WTC11 (cell line): ENCODE measurements at regions not wholly inside any gene's neighbourhood (a gene's known extent, or its start where the extent isn't known, plus 50 kb on each side); places are given as distances from the start of the nearest gene placed in this dataset.

Experiments used
- ATAC-seq: fragments of 200-7000 bp; cut with Tn5 transposase; 2 replicates; pipeline ENCODE4 v1.10.0; 2021; ENCODE audit warnings: mild to moderate bottlenecking, moderate library complexity
- CTCF ChIA-PET: fragments of 300-600 bp; sonication (Branson Sonifier 250); formaldehyde crosslinking; loops from one replicate; lab custom pipeline; 2021; ENCODE audit warnings: antibody characterized with exemption; lab: Charles Lee
- POLR2A ChIA-PET: fragments of 350-600 bp; sonication (Branson Sonifier 250); formaldehyde crosslinking; loops from one replicate; lab custom pipeline; 2021; ENCODE audit warnings: antibody characterized with exemption; lab: Charles Lee
- DNase-seq: peaks from one replicate; pipeline ENCODE4 v3.0.0; 2021; ENCODE audit warnings: low spot score
- H3K27ac Mint-ChIP-seq: 2 replicates; pipeline ENCODE4 v1.8.0; 2021; ENCODE audit warnings: mixed read lengths
- H3K27me3 Mint-ChIP-seq: 2 replicates; pipeline ENCODE4 v1.8.0; 2021; ENCODE audit warnings: low read depth, mild to moderate bottlenecking, moderate library complexity, mixed read lengths
- H3K36me3 Mint-ChIP-seq: 2 replicates; pipeline ENCODE4 v1.8.0; 2021; ENCODE audit warnings: mixed read lengths
- H3K4me1 Mint-ChIP-seq: 2 replicates; pipeline ENCODE4 v1.8.0; 2022; ENCODE audit warnings: mixed read lengths
- H3K4me3 Mint-ChIP-seq: 2 replicates; pipeline ENCODE4 v1.8.0; 2021; ENCODE audit warnings: mild to moderate bottlenecking, moderate library complexity, mixed read lengths
- H3K9me3 Mint-ChIP-seq: 2 replicates; pipeline ENCODE4 v1.8.0; 2021; ENCODE audit warnings: mixed read lengths
- ATF1 ChIP-seq: sonication (generic); formaldehyde crosslinking; IDR thresholded peaks from 2 replicates; pipeline ENCODE4 v1.8.1; 2023; ENCODE audit warnings: mild to moderate bottlenecking, moderate library complexity, missing genetic modification reagents
- EMX1 ChIP-seq: fragments of 250-450 bp; sonication (Bioruptor Pico); IDR thresholded peaks from 2 replicates; pipeline ENCODE4 v1.8.0; 2021; ENCODE audit warnings: mild to moderate bottlenecking
- FOXP1 ChIP-seq: sonication (generic); formaldehyde crosslinking; IDR thresholded peaks from 2 replicates; pipeline ENCODE4 v1.8.0; 2022; ENCODE audit warnings: missing genetic modification reagents, mild to moderate bottlenecking, moderate library complexity, borderline replicate concordance
- JAZF1 ChIP-seq: fragments of 250-450 bp; sonication (Bioruptor Pico); IDR thresholded peaks from 2 replicates; pipeline ENCODE4 v1.9.0; 2021; ENCODE audit warnings: moderate library complexity, mild to moderate bottlenecking, inconsistent platforms
- NFATC4 ChIP-seq: fragments of 250-450 bp; sonication (Bioruptor Pico); IDR thresholded peaks from 2 replicates; pipeline ENCODE4 v1.9.0; 2021; ENCODE audit warnings: mild to moderate bottlenecking
- NR3C1 ChIP-seq: sonication (generic); formaldehyde crosslinking; conservative IDR thresholded peaks from 2 replicates; pipeline ENCODE4 v1.8.1; 2023; ENCODE audit warnings: low read depth, mild to moderate bottlenecking, missing genetic modification reagents
- ZNF232 ChIP-seq: sonication (generic); formaldehyde crosslinking; IDR thresholded peaks from 2 replicates; pipeline ENCODE4 v1.8.0; 2022; ENCODE audit warnings: mild to moderate bottlenecking, missing genetic modification reagents
- TF ChIP-seq, protein P1 (sequence below): sonication (generic); formaldehyde crosslinking; IDR thresholded peaks from 2 replicates; pipeline ENCODE4 v1.8.0; 2022; ENCODE audit warnings: mild to moderate bottlenecking, missing genetic modification reagents
- TF ChIP-seq, protein P2 (sequence below): sonication (generic); formaldehyde crosslinking; IDR thresholded peaks from 2 replicates; pipeline ENCODE4 v1.8.1; 2022; ENCODE audit warnings: low read depth, mild to moderate bottlenecking, moderate library complexity, missing genetic modification reagents, borderline replicate concordance
- TF ChIP-seq, protein P3 (sequence below): sonication (generic); formaldehyde crosslinking; IDR thresholded peaks from 2 replicates; pipeline ENCODE4 v1.8.1; 2023; ENCODE audit warnings: mild to moderate bottlenecking, missing genetic modification reagents, borderline replicate concordance
- TF ChIP-seq, protein P4 (sequence below): fragments of 200-600 bp; IDR thresholded peaks from 2 replicates; pipeline ENCODE4 v1.8.0; 2022; ENCODE audit warnings: antibody characterized with exemption

DNA sequence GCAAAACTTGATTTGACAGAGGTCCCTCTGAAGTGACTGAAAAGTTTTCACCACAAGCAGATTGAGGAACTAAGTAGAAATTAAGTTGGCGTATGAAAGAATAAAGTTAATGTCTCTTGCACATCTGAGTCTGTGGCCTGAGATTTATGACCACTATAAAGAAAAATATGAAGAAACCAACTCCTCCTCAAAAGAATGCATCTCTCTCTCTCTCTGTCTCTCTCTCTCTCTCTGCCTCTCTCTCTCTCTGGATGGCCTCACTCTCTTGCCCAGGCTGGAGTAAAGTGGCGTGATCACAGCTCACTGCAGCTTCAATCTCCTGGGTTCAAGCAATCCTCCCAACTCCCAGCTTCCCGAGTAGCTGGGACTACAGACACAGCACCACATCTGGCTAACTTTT is 55.2 kb downstream of the RPL22L1 start:
- POLR2A ChIA-PET: no interaction called here
- H3K4me1 Mint-ChIP-seq: peaks cover 81% of the 10 kb centered on the region

DNA sequence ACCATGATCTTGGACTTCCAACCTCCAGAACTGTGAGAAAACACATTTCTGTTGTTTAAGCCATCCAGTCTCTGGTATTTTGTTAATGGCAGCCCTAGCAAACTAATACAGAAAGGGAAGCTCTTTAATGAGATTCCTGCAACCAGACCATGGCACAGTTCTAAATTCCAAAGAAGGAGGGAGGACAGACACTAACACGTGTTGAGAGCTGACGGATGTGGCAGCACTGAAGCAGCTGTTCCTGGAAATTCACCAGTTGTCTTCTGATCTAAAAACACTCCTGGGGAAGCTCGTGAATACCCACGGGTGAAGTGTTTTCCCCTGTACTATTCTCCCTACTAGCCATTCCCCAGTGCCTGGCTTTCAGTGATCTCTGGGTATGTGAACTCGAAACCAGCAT is 56.7 kb downstream of the RPL22L1 start:
- no peak for TF ChIP-seq JAZF1 (CRISPR knock-in tag)
- TF ChIP-seq, all 79 proteins: peak for 0
- DNase-seq (no peak), ATAC-seq (no peak)
- POLR2A ChIA-PET: no interaction called here
- peaks cover 11% of the 10 kb centered on the region for H3K27me3 Mint-ChIP-seq
- no peak overlapping the region for H3K27ac Mint-ChIP-seq
- H3K9me3 Mint-ChIP-seq: peaks cover 1% of the 10 kb centered on the region; the same call in 1 of the 2 replicates
- H3K4me1 Mint-ChIP-seq: peaks cover 72% of the 10 kb centered on the region
- CTCF ChIA-PET: interaction anchor here (1.0 to 7.2 kb wide), 7 partner anchors 16 to 401 kb away, joined by 3 to 138 read pairs (median 12); partner anchors contain the start of gene SLC7A14
- peaks cover under 1% of the 10 kb centered on the region; the same call in 1 of the 2 replicates for H3K36me3 Mint-ChIP-seq
- H3K4me3 Mint-ChIP-seq: no peak overlapping the region

More for the DNA sequence above, 55.2 kb downstream of the RPL22L1 start:
- TF ChIP-seq NFATC4 (no peak), JAZF1 (CRISPR knock-in tag) (no peak), ZNF232 (CRISPR knock-in tag) (no peak), ATF1 (no peak), FOXP1 (no peak), NR3C1 (CRISPR knock-in tag) (no peak), EMX1 (CRISPR knock-in tag) (no peak)
- TF ChIP-seq, protein P1, sequence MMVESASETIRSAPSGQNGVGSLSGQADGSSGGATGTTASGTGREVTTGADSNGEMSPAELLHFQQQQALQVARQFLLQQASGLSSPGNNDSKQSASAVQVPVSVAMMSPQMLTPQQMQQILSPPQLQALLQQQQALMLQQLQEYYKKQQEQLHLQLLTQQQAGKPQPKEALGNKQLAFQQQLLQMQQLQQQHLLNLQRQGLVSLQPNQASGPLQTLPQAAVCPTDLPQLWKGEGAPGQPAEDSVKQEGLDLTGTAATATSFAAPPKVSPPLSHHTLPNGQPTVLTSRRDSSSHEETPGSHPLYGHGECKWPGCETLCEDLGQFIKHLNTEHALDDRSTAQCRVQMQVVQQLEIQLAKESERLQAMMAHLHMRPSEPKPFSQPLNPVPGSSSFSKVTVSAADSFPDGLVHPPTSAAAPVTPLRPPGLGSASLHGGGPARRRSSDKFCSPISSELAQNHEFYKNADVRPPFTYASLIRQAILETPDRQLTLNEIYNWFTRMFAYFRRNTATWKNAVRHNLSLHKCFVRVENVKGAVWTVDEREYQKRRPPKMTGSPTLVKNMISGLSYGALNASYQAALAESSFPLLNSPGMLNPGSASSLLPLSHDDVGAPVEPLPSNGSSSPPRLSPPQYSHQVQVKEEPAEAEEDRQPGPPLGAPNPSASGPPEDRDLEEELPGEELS (CRISPR knock-in tag): no peak
- TF ChIP-seq, protein P2, sequence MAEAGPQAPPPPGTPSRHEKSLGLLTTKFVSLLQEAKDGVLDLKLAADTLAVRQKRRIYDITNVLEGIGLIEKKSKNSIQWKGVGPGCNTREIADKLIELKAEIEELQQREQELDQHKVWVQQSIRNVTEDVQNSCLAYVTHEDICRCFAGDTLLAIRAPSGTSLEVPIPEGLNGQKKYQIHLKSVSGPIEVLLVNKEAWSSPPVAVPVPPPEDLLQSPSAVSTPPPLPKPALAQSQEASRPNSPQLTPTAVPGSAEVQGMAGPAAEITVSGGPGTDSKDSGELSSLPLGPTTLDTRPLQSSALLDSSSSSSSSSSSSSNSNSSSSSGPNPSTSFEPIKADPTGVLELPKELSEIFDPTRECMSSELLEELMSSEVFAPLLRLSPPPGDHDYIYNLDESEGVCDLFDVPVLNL: no peak
- TF ChIP-seq, protein P3, sequence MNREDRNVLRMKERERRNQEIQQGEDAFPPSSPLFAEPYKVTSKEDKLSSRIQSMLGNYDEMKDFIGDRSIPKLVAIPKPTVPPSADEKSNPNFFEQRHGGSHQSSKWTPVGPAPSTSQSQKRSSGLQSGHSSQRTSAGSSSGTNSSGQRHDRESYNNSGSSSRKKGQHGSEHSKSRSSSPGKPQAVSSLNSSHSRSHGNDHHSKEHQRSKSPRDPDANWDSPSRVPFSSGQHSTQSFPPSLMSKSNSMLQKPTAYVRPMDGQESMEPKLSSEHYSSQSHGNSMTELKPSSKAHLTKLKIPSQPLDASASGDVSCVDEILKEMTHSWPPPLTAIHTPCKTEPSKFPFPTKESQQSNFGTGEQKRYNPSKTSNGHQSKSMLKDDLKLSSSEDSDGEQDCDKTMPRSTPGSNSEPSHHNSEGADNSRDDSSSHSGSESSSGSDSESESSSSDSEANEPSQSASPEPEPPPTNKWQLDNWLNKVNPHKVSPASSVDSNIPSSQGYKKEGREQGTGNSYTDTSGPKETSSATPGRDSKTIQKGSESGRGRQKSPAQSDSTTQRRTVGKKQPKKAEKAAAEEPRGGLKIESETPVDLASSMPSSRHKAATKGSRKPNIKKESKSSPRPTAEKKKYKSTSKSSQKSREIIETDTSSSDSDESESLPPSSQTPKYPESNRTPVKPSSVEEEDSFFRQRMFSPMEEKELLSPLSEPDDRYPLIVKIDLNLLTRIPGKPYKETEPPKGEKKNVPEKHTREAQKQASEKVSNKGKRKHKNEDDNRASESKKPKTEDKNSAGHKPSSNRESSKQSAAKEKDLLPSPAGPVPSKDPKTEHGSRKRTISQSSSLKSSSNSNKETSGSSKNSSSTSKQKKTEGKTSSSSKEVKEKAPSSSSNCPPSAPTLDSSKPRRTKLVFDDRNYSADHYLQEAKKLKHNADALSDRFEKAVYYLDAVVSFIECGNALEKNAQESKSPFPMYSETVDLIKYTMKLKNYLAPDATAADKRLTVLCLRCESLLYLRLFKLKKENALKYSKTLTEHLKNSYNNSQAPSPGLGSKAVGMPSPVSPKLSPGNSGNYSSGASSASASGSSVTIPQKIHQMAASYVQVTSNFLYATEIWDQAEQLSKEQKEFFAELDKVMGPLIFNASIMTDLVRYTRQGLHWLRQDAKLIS (CRISPR knock-in tag): no peak
- Mint-ChIP-seq H3K27me3 (peaks cover 11% of the 10 kb centered on the region), H3K27ac (no peak overlapping the region), H3K4me3 (no peak overlapping the region), H3K36me3 (no peaks in the 10 kb centered on the region), H3K9me3 (no peaks in the 10 kb centered on the region)
- ATAC-seq: no peak
- CTCF ChIA-PET: interaction anchor here (0.7 to 7.2 kb wide), 7 partner anchors 15 to 403 kb away, joined by 3 to 138 read pairs (median 4); partner anchors contain the start of genes CLDN11 and SLC7A14
- no peak for DNase-seq

DNA sequence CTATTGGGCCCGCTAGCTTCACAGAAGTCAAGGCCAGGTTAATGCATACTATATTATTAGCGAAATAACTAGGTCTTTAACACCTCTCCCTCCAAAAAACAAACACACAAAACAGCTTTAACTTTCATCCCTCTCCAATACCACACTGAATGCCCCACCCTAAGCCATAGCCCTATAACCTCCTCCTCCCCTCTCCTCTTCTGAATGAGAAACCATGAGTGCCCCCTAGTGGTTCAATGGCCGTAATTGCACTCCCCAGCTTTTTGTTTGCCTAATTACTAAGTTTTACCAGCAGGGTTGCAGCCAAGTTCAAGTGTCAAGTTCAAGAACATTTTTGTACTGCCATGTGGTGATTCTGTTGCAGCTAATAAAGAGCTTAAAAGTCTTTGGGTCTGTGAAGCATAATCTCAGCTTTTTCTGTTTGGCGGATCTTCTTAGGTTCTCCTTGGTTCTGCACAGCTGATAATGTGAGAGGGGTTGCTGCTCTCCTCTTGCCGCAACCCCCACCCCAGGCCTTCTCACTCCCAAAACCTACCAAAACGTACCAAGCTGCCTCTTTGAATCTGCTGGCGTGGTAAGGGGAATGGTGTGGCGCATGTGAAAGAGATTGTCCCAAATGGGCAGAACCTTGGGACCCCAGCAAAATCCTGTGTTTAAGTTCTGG is 57.9 kb downstream of the RPL22L1 start:
- peak; percentile 77 for DNase-seq
- TF ChIP-seq, protein P4, sequence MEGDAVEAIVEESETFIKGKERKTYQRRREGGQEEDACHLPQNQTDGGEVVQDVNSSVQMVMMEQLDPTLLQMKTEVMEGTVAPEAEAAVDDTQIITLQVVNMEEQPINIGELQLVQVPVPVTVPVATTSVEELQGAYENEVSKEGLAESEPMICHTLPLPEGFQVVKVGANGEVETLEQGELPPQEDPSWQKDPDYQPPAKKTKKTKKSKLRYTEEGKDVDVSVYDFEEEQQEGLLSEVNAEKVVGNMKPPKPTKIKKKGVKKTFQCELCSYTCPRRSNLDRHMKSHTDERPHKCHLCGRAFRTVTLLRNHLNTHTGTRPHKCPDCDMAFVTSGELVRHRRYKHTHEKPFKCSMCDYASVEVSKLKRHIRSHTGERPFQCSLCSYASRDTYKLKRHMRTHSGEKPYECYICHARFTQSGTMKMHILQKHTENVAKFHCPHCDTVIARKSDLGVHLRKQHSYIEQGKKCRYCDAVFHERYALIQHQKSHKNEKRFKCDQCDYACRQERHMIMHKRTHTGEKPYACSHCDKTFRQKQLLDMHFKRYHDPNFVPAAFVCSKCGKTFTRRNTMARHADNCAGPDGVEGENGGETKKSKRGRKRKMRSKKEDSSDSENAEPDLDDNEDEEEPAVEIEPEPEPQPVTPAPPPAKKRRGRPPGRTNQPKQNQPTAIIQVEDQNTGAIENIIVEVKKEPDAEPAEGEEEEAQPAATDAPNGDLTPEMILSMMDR: peak; percentile 84
- TF ChIP-seq FOXP1: no peak
- TF ChIP-seq, all 79 proteins: peak for 1
- ATAC-seq: peak; percentile 82
- POLR2A ChIA-PET: no interaction called here
- H3K27me3 Mint-ChIP-seq: peaks cover 11% of the 10 kb centered on the region
- CTCF ChIA-PET: interaction anchor here (0.5 to 7.2 kb wide), 52 partner anchors 9 to 1984 kb away, joined by 3 to 138 read pairs (median 4); partner anchors contain the start of genes CLDN11, RPL22L1 and SLC7A14
- peaks cover 7% of the 10 kb centered on the region; the same call in 1 of the 2 replicates for H3K36me3 Mint-ChIP-seq
- peaks cover 60% of the 10 kb centered on the region for H3K4me1 Mint-ChIP-seq
- H3K27ac Mint-ChIP-seq: no peak overlapping the region
- no peak overlapping the region for H3K4me3 Mint-ChIP-seq
- H3K9me3 Mint-ChIP-seq: peaks cover 10% of the 10 kb centered on the region
